NCI-H1105 (cell line): ENCODE measurements at regions not wholly inside any gene's neighbourhood (a gene's known extent, or its start where the extent isn't known, plus 50 kb on each side); places are given as distances from the start of the nearest gene placed in this dataset.

Source experiments
- DNase-seq: peaks from one replicate; lab custom pipeline; 2025; lab: John Stamatoyannopoulos, UW

DNA sequence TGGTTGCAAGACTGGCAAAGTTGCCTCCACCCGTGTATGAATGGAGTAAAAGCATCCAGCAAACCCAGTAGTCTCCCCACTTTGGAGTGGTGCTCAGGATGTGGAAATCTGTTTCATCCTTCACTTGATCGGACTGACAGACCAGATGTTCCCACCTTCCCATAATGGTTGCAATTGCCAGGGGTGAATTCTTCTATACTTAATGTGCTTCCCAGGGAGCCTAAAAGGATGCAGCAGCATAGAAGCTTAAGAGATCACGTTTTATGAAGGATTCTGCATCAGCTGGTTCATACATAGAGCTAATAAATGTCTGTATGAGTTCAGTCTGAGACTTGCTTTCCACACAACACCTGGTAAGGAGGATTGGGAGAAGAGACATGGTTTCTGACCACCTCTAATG, 198.8 kb upstream of the S1PR3 start:
- DNase-seq = no peak

DNA sequence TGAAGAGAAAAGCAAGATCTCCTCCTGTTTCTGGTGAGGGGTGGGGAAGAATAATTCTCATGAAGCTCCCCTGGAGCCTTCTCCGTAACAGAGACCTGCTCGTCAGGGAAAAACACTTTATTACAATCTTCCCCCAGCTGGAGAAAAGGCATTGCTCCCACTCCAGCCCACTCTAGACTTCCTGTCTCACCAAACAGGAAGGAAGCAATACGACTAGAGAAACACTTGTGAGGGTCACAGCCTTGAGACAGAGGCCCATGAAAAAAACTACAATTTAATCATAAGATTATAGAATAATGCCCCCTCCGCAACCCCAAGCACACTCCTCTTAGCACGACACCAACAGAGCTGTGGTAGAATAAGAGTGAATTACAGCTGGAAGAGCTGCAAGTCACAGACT, 197.2 kb upstream of the S1PR3 start:
- DNase-seq = no peak

GRCh38 chr9:88796947-88797346, 194.3 kb upstream of the S1PR3 start:
- DNase-seq = no peak

DNA sequence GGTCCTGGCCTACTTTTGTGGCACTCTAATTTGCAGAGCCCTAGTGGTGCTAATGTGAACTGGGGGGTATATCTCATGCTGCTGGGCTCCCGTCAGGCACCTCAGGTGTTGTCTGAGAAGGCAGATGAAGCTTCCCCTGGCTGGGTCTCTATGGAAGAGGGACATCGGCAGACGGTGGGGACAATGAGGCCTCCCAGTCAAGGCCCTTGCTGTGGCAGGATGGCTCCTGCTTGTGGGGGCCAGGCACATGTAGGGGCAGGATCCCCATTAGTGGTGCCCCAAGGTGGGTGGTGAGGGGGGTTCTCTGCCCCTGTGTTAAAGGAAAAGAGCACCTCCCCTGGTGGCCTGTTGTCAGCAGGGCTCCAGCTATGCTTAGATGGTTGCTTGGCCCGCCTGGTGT, 192.8 kb upstream of the S1PR3 start:
- DNase-seq = no peak

DNA sequence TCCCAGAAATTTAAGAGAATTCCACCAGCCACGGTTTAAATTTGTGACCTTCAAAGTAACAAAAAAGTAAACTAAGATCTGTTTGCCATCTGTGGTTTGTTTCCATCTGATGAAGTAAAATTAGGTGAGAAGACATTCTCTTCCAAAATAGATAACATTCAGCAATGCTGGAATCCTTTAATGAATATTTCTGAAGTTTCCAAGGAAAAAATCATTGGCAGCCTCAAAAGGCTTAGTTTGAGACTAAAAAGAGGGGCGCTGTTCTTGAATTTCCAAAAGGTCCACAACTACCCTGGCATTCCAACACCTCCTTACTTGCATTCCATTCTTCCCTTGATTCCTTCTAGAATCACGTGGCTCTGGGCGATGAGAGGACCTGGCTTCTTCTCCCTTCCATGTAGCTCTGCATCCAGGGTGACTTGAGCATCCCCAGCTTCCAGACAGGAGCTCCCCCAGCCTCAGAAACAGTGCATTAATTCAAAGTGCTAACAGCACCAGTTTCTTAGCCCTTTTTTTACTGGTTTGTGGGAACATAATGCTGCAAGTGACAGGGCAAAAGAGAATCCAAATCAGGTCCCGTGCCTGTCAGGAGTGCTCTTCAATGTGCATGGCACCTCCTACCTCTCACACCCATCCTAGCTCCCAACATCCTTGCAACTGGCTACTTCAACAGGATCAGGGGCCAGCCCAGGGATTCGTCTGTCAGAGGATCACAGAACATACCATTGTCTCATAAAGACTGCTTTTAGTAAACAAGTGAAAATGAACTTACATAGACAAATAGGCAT, 191.5 kb upstream of the S1PR3 start:
- no peak for DNase-seq

GRCh38 chr9:88800329-88800682, 191.0 kb upstream of the S1PR3 start:
- no peak for DNase-seq

GRCh38 chr9:88801214-88801796, 190.0 kb upstream of the S1PR3 start:
- DNase-seq = no peak

DNA sequence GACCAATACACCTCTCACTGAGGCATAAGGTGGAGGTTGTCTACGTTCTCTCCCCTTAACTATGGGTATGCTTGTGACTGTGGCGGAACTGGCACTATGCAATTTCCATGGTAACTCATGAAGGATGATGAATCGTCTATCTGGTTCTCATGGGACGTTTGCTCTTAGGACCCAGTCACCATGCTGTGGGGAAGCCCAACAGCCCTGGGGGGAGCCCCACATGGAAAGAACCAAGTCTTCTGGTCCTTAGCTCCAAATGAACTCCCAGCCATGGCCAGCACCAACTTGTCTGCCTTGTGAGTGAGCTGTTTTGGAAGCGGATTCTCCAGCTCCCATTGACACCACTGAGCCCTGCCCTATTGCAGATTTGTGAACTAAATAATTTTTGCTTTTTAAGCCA, 188.7 kb upstream of the S1PR3 start:
- no peak for DNase-seq

- no peak for DNase-seq
These were observed 187.6 kb upstream of the S1PR3 start for GRCh38 chr9:88803546-88804253.

DNA sequence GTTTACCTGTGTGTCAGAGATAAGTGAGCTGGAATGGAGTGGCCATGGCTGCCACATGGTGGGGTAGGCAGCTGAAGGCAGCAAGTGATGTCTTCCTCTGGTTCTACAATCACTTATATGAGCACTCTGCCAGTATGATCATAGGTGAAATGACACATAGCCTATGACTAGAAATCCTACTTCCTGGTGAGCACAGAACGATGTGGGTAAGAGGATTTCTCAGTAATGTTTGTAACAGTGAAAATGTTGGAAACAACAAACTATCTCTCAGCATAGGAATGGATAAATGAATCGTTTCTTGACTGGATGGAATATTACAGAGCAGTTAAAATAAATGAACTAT, 187.0 kb upstream of the S1PR3 start:
- no peak for DNase-seq

DNA sequence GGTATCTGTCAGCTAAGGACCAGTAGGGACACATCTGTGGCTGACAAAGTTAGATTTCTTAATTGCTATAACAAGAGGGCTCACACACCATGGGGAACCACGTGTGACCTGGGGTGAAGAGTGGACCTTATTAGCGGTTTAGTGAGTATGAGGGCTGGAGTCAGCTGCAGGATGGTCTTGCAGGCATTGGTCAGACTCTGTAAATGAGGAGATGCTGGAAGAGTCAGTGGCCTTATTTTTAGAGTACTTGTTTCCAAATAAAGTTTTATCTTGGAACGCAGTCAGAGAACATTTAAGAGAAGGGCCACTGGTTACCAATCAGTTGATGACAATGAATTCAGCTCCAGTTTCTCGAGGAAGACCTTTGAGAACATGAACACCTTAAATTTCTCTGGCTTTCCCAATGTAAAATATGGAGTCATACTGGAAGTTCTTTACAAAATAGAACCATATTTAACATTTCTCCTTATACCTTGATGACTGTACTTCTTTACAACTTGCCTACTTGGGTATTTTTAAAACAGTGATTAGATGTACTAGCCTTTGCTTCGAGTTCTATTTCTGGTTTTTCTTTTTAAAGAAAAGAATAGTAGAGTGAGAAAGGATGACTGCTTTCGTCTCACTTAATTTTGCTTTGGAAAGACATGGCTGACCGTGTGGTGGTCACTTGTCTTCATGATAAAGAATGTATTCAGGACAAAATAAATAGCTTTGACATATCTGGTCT, 185.9 kb upstream of the S1PR3 start:
- no peak for DNase-seq

DNA sequence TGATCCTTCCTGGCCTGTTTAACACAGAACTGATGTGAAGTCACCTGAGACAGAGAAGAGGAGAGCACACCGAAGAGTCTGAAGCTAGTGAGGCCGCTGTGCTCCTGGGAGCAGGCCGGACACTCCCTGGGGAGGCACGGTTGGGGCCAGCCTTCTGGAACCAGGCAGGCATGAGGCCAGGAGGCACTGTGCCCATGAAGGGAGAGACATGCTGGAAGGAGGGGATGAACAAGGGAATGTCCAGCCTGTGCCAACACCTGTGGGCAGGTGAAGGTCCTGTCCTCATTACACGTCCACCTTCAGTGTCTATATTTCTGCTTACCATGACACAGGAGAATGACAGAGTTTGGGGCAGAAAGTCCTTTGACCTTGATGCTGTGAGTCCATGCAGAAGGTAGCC, 183.8 kb upstream of the S1PR3 start:
- no peak for DNase-seq

DNA sequence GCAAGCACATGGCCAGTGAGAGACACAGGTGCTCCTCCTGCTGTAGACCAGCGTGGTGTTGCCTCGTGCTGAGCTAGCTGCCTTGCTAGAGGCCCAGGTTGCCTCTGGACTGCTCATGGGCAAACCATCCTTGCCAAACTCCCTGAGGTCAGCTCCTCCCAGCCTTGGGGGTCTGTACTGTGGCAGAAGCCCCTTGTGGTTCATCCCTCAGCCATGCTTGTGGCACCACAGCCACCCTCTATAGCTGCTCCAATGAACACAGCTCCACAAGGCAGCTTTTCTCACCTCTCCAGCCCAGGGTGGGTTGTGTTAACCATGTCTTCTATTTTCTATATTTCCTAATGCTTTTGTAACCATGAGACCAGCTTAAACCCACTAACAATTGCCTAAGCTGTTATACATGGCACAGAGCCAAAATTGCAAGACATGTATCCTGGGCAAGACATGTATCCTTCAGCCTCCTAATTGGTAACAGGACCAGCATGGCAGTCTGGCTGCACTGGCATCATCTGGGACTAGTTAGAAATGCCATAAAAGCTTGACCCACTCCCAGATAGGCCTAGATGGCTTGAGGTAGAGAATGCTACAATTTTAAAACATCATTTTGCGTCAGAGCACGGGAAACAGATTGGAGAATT, 183.1 kb upstream of the S1PR3 start:
- no peak for DNase-seq

GRCh38 chr9:88808761-88809354, 182.4 kb upstream of the S1PR3 start:
- no peak for DNase-seq

- no peak for DNase-seq
These were observed 181.7 kb upstream of the S1PR3 start for GRCh38 chr9:88809355-88810161.

DNA sequence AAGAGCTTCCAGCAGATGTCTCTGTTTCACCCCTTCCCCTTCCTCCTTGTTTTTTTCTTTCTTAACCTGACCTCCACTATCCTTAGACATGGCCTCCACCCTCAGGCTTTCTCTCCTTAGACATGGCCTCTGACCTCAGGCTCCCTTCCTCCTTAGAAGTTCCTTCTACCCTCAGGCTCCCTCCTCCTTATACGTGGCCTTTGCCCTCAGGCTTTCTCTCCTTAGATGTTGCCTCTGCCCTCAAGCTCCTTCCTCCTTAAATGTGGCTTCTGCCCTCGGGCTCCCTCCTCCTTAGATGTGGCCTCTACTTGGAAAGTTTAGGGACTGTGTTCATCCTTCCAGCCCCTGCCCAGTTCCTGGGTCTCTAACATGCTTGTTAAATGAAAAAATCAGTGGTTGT, 180.4 kb upstream of the S1PR3 start:
- DNase-seq = no peak

DNA sequence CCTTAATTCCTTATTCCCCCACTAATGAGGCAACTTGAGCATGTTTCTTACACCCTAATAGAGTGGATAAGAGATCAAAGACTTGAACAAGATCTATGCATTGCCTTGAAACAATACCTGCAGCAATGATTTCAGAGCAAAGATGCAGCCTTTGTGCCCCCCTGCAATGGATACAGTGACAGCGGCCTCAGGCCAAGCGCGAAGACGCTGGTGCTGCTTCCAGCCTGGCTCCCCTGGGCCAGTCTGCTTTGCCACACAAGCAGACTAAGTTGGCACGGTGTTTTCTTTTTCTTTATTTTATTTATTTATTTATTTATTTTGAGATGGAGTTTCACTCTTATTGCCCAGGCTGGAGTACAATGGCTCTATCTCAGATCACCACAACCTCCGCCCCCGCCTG, 179.8 kb upstream of the S1PR3 start:
- no peak for DNase-seq

- no peak for DNase-seq
These were observed 178.2 kb upstream of the S1PR3 start for GRCh38 chr9:88812938-88813637.

DNA sequence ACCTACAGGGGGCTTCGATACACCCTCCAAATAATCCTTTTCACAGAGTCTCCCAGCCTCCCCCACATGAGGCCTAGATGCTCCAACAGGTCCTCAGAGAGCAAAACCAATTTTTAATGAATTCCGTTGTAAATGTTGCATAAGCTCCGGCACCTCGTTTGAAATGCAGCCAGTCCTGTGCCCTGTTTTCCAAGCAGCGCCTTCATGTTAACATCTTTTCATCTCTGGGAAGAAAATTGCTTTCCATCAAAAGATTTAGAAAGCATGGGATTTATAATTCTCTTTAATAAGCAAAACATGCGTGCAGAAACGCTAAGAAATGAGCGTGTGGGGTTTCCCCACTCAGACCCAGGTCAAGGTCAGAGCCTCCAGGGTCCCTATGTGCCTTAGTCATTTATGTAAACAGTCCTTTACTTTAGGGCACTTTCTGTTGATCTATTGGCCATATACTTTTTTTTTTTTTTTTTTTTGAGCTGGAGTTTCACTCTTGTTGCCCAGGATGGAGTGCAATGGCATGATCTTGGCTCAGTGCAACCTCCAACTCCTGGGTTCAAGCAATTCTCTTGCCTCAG, 177.5 kb upstream of the S1PR3 start:
- DNase-seq = no peak

- no peak for DNase-seq
These were observed 176.7 kb upstream of the S1PR3 start for GRCh38 chr9:88814577-88814976.
